ENCODE measurements at regions not wholly inside any gene's neighbourhood (a gene's known extent, or its start where the extent isn't known, plus 50 kb on each side); places are given as distances from the start of the nearest gene placed in this dataset.

DNA sequence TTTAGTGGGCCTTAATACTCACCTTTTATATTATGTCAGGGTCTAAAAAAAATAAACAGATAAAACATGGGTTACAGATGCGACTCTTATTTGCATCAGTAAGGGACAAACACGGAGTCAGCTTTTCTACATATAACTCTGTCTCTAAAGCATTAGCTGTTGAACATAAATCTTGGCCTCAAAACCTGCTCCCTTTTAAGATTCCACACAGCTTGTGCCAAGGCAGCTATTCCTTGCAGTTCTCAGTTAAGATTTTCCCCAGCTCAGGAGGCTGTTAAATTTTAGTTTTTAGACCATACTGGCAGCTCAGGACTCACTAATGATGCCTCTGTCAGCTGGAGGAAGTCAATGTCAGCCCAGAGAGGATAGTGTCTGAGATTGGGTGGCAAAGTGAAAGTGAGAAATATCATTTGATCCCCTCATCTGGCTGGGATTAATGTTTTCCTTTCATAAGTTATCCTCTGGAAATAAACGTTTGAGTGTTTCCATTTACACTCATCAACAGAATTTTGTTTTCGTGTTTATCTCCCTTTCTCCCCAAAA lies 287.5 kb downstream of the ELAVL2 start:
- DNase-seq: peak in 2 of 3 donors; percentile 40 to 52

GRCh38 chr9:23539311-23539710 lies 286.7 kb downstream of the ELAVL2 start:
- no peak for DNase-seq

DNA sequence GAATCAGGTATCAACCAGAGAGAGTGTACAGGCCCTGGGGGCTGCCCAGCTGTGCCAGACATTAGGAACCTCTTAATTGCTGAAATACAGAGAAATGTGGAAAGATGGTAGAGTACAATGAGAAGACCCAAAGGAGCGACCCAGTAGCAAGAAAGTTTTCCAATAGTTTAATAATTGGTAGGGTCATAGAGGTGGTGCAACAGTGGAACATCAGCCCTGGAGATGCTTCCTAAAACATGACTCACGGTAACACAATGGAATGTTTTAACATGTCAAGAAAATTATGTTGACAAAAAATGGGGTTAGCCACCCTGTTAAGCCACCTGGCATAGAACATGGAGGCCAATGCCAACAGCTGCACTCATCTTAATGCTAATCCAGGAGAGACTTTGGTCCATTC lies 284.1 kb downstream of the ELAVL2 start:
- DNase-seq: no peak

DNA sequence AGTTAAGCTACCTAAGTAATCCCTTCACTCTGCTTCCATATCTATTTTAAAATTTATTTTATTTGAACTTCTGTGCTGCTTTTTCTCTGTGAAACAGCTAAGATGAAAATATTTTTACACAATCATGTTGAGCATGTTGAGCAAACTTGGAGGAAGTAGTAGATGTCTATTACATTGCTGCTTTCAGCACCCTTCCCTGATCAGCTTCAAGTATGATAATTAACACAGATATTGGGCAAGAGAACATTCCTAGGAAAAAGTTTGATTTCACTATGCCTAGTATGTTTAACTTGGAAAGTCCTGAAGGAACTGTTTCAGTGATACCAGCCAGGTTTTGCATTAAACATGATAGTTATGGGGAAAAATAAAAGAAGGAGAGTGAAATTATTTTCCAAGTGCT lies 283.6 kb downstream of the ELAVL2 start:
- no peak for DNase-seq

DNA sequence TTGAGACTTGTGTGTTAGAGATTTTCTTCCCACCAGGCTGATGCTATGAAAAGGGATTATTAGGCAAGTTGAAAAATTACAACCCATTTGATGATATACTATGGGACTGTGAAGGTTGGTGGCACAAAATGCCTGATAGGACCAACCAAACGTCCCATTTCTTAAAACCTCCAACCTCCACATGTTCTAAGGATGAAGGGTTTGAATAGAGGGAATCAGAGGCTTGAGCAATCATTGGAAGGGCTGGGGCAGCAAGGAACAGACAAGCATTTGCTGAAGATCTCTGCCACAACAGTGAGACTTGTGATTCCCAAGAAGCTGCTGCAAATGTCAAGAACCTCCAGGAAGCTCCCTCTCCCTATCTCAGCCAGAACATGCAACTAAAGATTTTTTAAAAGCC lies 283.1 kb downstream of the ELAVL2 start:
- DNase-seq: no peak

DNA sequence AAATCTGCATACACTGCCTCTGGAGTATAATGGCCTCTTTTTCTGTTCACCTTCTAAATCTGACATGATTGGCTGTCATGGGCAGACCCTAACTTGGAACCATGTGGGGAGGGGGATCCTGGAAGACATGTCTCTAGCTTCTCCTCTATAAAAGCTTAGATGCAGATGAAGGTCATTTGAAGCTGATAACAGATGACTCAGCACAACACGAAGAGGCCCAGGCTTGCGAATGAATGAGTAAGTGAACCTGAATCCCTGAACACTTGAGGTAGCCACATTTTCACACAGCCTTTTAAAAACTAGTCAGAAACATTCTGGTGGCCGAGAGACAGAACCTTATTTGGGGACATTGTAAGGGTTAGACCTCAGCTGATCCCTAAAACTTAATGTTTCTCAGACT lies 282.6 kb downstream of the ELAVL2 start:
- no peak for DNase-seq

- no peak for DNase-seq
These were observed 280.3 kb downstream of the ELAVL2 start for GRCh38 chr9:23545728-23546127.

DNA sequence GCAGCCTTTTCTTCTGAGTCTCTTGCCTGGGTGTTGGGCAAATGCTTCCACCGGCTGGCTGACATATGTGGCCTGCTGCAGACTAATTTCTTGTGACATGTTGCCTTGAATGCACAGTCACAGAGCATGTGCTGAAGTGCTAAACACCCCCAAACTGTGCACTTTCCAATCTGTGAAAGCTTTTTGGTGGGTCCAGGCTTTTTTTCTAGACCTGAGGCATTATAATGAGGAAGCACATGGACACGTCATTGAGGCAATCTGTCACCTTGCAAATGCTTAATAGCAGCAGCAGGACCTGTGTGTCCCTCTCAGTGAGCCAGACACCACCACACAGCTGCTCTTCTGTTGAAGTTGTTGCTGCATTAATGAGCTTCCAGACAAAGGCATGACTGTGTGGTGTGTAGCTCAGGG lies 274.7 kb downstream of the ELAVL2 start:
- no peak for DNase-seq

DNA sequence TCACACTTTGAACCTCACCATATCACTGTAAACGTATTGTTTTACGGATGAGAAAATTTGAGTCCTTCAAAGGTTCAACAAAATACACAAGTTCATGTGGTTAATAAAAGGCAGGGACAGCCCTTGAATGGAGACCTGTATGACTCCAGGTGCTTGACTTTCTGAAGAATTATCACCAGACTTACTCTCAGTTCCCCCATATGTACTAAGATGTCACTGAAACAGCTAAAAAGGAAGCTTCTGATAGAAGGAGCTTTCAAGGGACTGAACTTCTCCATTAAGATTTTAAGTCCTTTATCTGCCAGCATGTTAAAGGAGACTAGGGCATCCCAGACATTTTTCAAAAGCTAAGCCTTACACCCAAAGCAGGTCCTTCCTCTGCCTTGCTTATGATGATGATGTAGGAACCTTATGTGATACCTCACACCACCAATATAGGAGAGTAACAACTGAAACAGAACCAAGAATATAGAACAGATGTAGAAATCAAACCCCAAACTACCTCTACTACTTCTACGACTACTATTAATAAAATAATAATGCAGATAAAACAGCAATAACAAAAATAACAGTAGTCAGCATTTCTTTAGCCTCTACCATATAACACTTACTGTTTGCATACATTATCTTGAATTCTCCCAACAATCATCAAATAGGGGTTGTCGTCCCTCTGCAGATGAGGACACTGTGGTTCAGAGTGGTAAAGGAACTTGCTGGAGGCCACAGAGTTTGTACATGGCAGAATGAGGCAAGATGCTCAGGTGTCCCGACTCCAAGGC lies 273.9 kb downstream of the ELAVL2 start:
- DNase-seq: no peak

- peak in 1 of 3 donors; percentile 66 for DNase-seq
These were observed 273.0 kb downstream of the ELAVL2 start for GRCh38 chr9:23552876-23553601.

DNA sequence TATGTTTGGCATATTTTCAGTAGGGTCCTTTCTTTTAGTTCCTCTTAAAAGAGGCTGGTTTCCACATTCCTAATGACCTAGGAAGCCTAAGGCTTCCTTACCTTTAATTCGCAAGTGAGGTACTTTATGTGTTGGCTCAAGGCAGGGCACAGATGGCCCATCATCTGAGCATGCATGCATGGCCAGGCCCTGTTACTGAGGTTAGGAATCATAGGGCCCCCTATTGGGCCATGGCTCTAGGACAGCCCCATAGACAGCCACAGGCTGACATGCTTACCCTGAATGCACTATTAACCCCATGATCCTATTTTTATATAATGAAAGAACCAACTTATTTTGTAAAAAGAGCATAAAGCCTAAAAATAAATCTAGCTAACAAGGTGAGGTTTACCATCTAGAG lies 271.4 kb downstream of the ELAVL2 start:
- DNase-seq: no peak

DNA sequence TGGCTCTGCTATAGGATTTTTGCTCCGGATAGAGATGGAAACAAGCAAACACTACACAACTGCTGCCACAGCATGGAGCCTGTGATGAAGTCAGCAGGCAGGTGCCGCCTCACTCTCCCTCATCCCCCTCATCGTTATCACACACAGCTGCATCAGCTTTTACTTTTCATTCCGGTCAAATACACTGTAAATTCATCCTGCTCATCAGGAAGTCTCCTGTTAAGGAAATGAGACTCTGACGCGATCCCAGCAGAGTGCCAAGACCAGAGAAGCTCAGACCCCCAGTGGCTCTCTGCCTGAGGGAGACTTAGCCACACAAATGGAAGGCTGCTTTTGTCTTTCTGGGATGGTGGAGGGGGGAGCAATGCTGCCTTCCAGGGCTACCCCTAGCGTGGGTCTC lies 270.2 kb downstream of the ELAVL2 start:
- DNase-seq: peak in 2 of 3 donors; percentile 65 to 66

DNA sequence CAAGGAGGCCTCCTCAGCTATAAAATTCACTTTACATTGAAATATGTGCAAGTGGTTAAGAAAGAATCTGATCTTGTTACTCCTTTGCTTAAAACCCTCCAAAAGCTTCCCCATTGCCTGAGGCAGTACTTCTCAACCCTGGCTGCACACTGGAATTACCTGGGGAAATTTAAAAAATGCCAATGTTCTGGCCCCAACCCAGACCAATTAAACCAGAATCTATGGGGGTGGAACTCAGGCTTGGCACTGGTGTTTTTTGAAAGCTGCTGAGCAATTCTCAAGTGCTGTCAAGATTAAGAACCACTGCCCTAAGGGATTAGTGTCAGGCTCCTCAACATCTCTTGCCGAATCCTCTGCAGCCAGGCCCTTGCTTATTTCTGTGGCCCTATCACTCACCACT lies 269.6 kb downstream of the ELAVL2 start:
- no peak for DNase-seq

DNA sequence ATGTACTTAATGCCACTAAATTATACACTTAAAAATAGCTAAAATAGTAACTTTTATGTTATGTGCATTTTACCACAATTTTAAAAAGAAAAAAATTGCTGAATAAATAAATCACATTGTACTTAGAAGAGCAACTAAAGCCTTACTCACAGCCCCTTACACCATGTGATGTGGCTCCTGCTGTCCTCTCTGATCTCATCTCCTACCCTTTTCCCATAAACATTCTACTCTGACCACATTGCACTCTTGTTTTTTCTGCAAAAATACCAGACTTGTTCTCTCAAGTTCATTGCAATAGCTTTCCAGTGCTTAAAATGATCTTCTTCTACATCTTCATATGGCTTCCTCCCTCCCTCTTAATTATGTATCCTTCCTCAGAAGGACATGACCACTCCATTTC lies 268.4 kb downstream of the ELAVL2 start:
- DNase-seq: peak in 1 of 3 donors; percentile 15

- DNase-seq: no peak
These were observed 266.5 kb downstream of the ELAVL2 start for GRCh38 chr9:23559522-23559921.

DNA sequence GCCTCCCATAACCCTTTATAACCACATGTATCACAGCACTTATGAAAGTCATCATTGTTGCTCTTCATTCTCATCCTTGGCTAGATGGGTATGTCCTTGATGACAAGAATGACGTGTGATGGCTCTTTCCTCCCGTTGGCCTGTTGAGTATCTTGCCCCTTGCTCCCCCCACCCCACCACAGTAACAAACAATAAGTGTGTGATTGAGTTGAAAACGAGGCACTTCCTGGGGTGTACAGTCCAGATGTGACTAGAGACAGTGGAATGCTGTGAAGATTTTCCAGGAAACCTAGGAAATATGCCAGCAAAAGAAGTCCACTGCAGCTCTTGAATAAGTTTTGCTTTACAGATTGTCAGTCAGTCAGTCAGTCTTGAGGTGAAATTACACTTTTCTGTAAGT lies 262.5 kb downstream of the ELAVL2 start:
- DNase-seq: peak; percentile 70 to 76 (median 75)

GRCh38 chr9:23567516-23568165 lies 258.4 kb downstream of the ELAVL2 start:
- peak in 2 of 3 donors; percentile 29 to 35 for DNase-seq

DNA sequence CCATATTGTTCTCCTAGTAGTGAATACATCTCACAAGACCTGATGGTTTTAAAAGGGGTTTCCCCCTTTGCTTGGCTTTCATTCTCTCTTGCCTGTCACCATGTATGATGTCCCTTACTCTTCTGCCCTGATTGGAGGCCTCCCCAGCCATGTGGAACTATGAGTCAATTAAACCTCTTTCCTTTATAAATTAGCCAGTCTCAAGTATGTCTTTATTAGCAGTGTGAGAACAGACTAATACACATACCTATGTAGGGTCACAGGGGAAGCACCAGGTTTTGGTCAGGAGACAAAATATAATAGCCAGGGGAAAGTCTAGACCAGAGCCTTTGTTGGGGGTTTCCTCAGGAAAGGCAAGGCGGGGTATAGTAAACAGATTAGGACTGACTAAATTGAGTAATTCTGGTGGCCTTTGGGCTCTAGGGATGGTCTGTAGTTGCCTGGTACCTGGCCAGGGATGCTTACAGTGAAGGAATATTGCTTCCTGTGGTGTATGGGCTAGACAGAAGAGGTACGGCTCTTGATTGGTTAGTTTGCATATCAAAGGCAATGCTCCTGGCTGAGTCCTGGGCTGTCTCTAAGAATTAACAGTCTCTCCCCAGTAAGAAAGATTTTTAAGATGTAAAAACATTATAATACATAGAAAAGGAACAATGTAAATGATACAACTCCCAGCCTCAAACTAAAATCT lies 254.5 kb downstream of the ELAVL2 start:
- no peak for DNase-seq

DNA sequence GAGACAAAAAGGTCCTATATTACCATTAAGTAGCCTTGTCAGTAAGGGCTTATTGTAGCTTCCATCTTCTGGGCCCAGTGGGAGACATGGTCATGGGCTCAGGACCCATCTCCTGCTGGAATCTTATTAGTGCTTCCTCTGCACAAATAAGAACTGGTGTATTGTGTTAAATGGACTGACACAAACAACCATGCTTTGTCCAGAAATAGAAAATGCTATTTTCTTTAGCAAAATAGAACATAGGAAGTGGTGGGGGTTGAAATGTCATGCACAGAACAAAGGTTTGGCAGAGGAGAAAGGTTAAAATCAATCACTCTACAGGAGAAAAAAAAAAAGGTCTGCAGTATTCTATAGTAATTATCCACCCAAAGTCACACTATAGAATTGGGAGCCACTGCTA lies 252.2 kb downstream of the ELAVL2 start:
- DNase-seq: no peak

DNA sequence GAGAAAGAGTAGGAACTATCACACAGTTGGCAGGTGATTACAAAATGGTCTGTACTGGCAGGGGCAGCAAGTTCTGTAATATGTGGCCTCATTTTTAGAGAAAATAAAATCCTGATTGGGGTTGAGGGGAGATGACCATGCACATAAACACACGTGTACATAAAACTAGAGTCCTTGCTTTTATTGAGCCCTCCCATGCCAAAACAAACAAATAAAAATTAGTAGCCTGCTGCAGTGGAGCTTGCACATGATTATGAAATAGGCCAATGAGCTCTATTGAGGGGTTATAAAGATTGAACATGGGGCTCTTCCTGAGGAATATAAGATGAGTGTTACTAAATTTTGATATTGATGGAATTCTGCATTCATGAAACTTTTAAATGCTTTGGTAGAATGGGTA lies 248.4 kb downstream of the ELAVL2 start:
- no peak for DNase-seq

GRCh38 chr9:23581931-23582330 lies 244.1 kb downstream of the ELAVL2 start:
- DNase-seq: no peak

DNA sequence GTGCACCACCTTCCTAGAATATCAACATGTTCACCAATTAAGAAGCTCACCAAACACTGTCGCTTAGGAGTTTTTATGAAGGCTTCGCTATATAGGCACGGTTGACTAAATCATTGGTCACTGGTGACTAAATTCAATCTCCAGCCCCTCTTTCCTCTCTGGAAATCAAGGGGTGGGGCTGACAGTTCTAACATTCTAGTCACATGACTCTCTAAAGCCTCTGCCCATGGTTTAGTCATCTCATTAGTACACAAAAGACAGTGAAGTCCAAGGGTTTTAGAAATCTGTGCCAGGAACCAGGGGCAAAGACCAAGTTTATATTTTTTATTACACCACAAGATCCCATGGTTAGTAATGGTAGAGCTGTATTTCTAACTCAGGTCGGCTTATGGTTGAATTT lies 243.2 kb downstream of the ELAVL2 start:
- DNase-seq: no peak
